Body of pancreas (tissue), 4 donors: ENCODE measurements at regions not wholly inside any gene's neighbourhood (a gene's known extent, or its start where the extent isn't known, plus 50 kb on each side); places are given as distances from the start of the nearest gene placed in this dataset. TPM values are rescaled to one million over a fixed set of nuclear protein-coding genes. Genes with fewer than 3 reads are reported as not detected.

Experiments used
- ATAC-seq: fragments of 150-250 bp; one replicate; pipeline ENCODE4 v1.9.1; 2016
- DNase-seq, 4 donors: peaks; one replicate each; pipeline ENCODE4 v3.0.0-alpha.2; 2019
- H3K27ac ChIP-seq, 4 donors: fragments of 200-600 bp; sonication (generic); 1 replicate in 3 of 4; 2 replicates in 1 of 4; pipeline versions ENCODE4 v1.5.1 to v1.6.1; 2016 to 2019; ENCODE audit warnings: mild to moderate bottlenecking in 1 of 4, mixed read lengths in 1 of 4, moderate library complexity in 1 of 4
- H3K27me3 ChIP-seq, 2 donors: fragments of 200-600 bp; sonication (generic); one replicate each; pipeline ENCODE4 v1.6.0; 2016; ENCODE audit warnings: mild to moderate bottlenecking in 1 of 2
- H3K36me3 ChIP-seq, 2 donors: fragments of 200-600 bp; sonication (generic); replicated peaks in 1 of 2; 2 replicates each; pipeline ENCODE4 v1.5.1; 2016; ENCODE audit warnings: low read depth in 2 of 2; ENCODE audit not compliant: insufficient read depth in 1 of 2
- H3K4me1 ChIP-seq: fragments of 200-600 bp; sonication (generic); one replicate; pipeline ENCODE4 v1.6.0; 2016
- H3K4me3 ChIP-seq, 2 donors: fragments of 200-600 bp; sonication (generic); 1 replicate in 1 of 2; 2 replicates in 1 of 2; pipeline ENCODE4 v1.5.1; 2016 to 2019
- H3K9me3 ChIP-seq, 3 donors: fragments of 200-600 bp; sonication (generic); 1 replicate in 2 of 3; 2 replicates in 1 of 3; pipeline ENCODE4 v1.5.1; 2016
- CTCF ChIP-seq, 7 experiments: fragments of 450-650 bp in 4 of 7; fragments of 200-600 bp in 3 of 7; sonication (generic) in 3 of 7; IDR thresholded peaks; one replicate each; pipeline ENCODE4 v1.5.1; 2016 to 2019; ENCODE audit warnings: antibody characterized with exemption in 7 of 7
- POLR2A ChIP-seq, 3 donors: fragments of 450-650 bp; IDR thresholded peaks; one replicate each; pipeline ENCODE4 v1.6.1; 2016; ENCODE audit warnings: antibody characterized with exemption in 3 of 3, mild to moderate bottlenecking in 2 of 3
- intact Hi-C: fragments of 100-400 bp; cut with DNase I; formaldehyde crosslinking; loops from one replicate; pipeline ENCODE4 v1.15.1; 2023
- small RNA-seq: library from RNA; depleted of rRNA; stranded (forward); fragments of <200 nt; gene quantifications from one replicate; pipeline ENCODE3, GENCODE V24; 2016

DNA sequence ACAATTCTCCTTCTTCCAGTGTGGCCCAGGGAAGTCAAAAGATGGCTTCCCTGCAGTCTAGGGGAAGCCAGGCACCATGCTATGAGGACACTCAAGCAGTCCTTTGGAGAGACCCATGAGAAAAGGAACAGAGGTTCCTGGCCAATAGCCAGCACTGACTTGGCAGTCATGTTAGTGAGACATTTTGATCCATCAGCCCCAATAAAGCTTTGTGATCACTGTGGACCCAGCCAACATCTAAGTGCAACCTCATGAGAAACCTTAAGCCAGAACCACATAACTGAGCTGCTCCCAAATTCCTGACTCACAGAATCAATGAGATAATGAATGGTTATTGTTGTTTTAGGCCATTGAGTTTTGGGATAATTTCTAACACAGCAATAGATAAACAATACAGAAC lies 51.0 kb upstream of the NAP1L1 start:
- Histone ChIP-seq H3K9me3 (no peaks in the 10 kb centered on the region), H3K4me1 (no peaks in the 10 kb centered on the region), H3K4me3 (no peak overlapping the region), H3K27me3 (no peaks in the 10 kb centered on the region), H3K27ac (no peak overlapping the region), H3K36me3 (no peaks in the 10 kb centered on the region)
- intact Hi-C loops = no loop called here
- no peak for TF ChIP-seq CTCF (IDR thresholded peaks at IDR 0.05)
- no peak for TF ChIP-seq POLR2A (IDR thresholded peaks at IDR 0.05)
- no peak for ATAC-seq
- no peak for DNase-seq

Small RNA genes lying in the stretch of these regions (small RNA-seq; reads per million reads assigned to genes)
- not detected for gene RNU6-1271P
